ENCODE measurements at regions not wholly inside any gene's neighbourhood (a gene's known extent, or its start where the extent isn't known, plus 50 kb on each side); places are given as distances from the start of the nearest gene placed in this dataset.

DNA sequence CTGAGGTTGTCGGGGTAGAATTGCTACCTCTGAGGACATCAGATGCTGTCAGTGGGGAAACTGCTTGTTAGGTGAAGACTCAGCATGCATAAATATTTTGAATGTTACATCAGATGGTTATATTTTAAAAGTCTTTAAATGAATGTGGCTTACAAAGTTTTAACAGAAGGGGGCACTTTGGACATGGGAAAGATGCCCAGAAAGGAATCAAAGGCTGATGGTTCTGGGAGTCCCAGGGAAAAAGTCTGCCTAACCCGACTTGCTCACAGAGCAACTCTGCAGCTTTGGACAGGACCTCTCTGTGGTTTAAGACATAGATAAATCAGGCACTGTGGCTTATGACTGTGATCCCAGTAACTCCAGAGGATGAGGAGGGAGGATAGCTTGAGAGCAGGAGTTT, 474.9 kb downstream of the ATP23 start:
- no peaks in the 10 kb centered on the region for H3K36me3 ChIP-seq (ENCODE audit: control insufficient read depth in 4 of 4, insufficient read depth in 3 of 4, low read depth in 1 of 4, low read length in 3 of 4)
- H3K4me1 ChIP-seq (ENCODE audit: control insufficient read depth in 4 of 4, insufficient read depth in 4 of 4, low read length in 3 of 4): no peaks in the 10 kb centered on the region
- H3K4me3 ChIP-seq (ENCODE audit: low read depth in 1 of 3, low read length in 3 of 3): no peak overlapping the region
- no peak for DNase-seq (ENCODE audit: low spot score)
- H3K9me3 ChIP-seq (ENCODE audit: control insufficient read depth in 4 of 4, low read length in 3 of 4): no peaks in the 10 kb centered on the region
- no peaks in the 10 kb centered on the region for H3K27me3 ChIP-seq (ENCODE audit: control insufficient read depth in 4 of 4, insufficient read depth in 4 of 4, low read length in 3 of 4)
- H3K27ac ChIP-seq (ENCODE audit: low read depth in 1 of 2, low read length in 2 of 2): no peak overlapping the region
- H3K9ac ChIP-seq (ENCODE audit: low read depth in 1 of 2, low read length in 2 of 2): no peak overlapping the region
- 56% methylated on average over 2 of the region's 2 CpGs for WGBS
- peak in 1 of 2 donors; percentile 6 for TF ChIP-seq RAD21 (IDR thresholded peaks at IDR 0.05)
- no peak for TF ChIP-seq FOXA1 (IDR thresholded peaks at IDR 0.05)

DNA sequence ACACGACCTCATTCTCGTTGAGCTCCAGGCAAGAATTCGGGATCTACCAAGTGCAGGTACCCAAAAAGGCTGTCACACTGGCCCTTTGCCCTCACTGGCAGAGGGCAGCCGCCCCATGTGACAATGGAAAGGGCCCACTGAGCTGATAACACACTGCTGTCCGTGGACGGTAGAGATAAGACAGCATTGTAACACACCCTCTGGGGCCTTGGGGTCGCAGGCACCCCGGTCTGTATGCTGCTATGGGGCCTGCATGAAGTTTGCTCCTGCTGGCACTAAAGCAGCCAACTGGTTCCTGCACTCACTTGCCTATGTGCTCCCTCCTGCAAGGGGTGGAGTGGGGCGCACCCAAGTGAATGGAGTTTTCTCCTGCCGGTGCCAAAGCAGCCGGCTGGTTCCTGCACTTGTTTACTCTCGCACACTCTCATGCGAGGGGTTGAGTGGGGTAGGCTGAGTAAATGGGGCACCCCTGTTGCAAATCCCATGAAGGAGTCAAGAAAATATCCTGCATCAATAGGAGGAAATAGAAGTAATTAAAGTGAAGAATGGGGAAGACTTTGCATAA, 477.9 kb downstream of the ATP23 start:
- peak; percentile 36 for DNase-seq (ENCODE audit: low spot score)
- TF ChIP-seq JUND (IDR thresholded peaks at IDR 0.05) (no peak), EGR1 (IDR thresholded peaks at IDR 0.05; ENCODE audit: low read depth in 2 of 2) (no peak), NR2F2 (IDR thresholded peaks at IDR 0.05) (no peak), TAF1 (conservative IDR thresholded peaks at IDR 0.05) (no peak), FOXA1 (IDR thresholded peaks at IDR 0.05) (no peak), HNF4A (conservative IDR thresholded peaks at IDR 0.05) (no peak), RAD21 (IDR thresholded peaks at IDR 0.05) (no peak), HNF4G (IDR thresholded peaks at IDR 0.05) (no peak), YY1 (IDR thresholded peaks at IDR 0.05) (no peak), SP1 (IDR thresholded peaks at IDR 0.05) (no peak), RXRA (IDR thresholded peaks at IDR 0.05) (no peak), GABPA (IDR thresholded peaks at IDR 0.05 in 1 of 2, conservative IDR thresholded peaks at IDR 0.05 in 1 of 2) (no peak), FOXA2 (IDR thresholded peaks at IDR 0.05) (no peak)
- TF ChIP-seq, protein P1, sequence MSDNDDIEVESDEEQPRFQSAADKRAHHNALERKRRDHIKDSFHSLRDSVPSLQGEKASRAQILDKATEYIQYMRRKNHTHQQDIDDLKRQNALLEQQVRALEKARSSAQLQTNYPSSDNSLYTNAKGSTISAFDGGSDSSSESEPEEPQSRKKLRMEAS (IDR thresholded peaks at IDR 0.05): no peak
- TF ChIP-seq, protein P2, sequence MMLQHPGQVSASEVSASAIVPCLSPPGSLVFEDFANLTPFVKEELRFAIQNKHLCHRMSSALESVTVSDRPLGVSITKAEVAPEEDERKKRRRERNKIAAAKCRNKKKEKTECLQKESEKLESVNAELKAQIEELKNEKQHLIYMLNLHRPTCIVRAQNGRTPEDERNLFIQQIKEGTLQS (IDR thresholded peaks at IDR 0.05): no peak
- TF ChIP-seq, protein P3, sequence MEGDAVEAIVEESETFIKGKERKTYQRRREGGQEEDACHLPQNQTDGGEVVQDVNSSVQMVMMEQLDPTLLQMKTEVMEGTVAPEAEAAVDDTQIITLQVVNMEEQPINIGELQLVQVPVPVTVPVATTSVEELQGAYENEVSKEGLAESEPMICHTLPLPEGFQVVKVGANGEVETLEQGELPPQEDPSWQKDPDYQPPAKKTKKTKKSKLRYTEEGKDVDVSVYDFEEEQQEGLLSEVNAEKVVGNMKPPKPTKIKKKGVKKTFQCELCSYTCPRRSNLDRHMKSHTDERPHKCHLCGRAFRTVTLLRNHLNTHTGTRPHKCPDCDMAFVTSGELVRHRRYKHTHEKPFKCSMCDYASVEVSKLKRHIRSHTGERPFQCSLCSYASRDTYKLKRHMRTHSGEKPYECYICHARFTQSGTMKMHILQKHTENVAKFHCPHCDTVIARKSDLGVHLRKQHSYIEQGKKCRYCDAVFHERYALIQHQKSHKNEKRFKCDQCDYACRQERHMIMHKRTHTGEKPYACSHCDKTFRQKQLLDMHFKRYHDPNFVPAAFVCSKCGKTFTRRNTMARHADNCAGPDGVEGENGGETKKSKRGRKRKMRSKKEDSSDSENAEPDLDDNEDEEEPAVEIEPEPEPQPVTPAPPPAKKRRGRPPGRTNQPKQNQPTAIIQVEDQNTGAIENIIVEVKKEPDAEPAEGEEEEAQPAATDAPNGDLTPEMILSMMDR (IDR thresholded peaks at IDR 0.05; ENCODE audit: low read depth, low read length, missing input control): no peak
- TF ChIP-seq, protein P4, sequence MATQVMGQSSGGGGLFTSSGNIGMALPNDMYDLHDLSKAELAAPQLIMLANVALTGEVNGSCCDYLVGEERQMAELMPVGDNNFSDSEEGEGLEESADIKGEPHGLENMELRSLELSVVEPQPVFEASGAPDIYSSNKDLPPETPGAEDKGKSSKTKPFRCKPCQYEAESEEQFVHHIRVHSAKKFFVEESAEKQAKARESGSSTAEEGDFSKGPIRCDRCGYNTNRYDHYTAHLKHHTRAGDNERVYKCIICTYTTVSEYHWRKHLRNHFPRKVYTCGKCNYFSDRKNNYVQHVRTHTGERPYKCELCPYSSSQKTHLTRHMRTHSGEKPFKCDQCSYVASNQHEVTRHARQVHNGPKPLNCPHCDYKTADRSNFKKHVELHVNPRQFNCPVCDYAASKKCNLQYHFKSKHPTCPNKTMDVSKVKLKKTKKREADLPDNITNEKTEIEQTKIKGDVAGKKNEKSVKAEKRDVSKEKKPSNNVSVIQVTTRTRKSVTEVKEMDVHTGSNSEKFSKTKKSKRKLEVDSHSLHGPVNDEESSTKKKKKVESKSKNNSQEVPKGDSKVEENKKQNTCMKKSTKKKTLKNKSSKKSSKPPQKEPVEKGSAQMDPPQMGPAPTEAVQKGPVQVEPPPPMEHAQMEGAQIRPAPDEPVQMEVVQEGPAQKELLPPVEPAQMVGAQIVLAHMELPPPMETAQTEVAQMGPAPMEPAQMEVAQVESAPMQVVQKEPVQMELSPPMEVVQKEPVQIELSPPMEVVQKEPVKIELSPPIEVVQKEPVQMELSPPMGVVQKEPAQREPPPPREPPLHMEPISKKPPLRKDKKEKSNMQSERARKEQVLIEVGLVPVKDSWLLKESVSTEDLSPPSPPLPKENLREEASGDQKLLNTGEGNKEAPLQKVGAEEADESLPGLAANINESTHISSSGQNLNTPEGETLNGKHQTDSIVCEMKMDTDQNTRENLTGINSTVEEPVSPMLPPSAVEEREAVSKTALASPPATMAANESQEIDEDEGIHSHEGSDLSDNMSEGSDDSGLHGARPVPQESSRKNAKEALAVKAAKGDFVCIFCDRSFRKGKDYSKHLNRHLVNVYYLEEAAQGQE (IDR thresholded peaks at IDR 0.05): no peak
- TF ChIP-seq, protein P5, sequence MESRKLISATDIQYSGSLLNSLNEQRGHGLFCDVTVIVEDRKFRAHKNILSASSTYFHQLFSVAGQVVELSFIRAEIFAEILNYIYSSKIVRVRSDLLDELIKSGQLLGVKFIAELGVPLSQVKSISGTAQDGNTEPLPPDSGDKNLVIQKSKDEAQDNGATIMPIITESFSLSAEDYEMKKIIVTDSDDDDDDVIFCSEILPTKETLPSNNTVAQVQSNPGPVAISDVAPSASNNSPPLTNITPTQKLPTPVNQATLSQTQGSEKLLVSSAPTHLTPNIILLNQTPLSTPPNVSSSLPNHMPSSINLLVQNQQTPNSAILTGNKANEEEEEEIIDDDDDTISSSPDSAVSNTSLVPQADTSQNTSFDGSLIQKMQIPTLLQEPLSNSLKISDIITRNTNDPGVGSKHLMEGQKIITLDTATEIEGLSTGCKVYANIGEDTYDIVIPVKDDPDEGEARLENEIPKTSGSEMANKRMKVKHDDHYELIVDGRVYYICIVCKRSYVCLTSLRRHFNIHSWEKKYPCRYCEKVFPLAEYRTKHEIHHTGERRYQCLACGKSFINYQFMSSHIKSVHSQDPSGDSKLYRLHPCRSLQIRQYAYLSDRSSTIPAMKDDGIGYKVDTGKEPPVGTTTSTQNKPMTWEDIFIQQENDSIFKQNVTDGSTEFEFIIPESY (IDR thresholded peaks at IDR 0.05): no peak
- 65% methylated on average over 13 of the region's 13 CpGs for WGBS

More for the DNA sequence above, 477.9 kb downstream of the ATP23 start:
- no peak overlapping the region for H3K27ac ChIP-seq (ENCODE audit: low read depth in 1 of 2, low read length in 2 of 2)
- no peak overlapping the region for H3K4me3 ChIP-seq (ENCODE audit: low read depth in 1 of 3, low read length in 3 of 3)
- H3K9ac ChIP-seq (ENCODE audit: low read depth in 1 of 2, low read length in 2 of 2): no peak overlapping the region
- H3K36me3 ChIP-seq (ENCODE audit: control insufficient read depth in 4 of 4, insufficient read depth in 3 of 4, low read depth in 1 of 4, low read length in 3 of 4): no peaks in the 10 kb centered on the region
- H3K9me3 ChIP-seq (ENCODE audit: control insufficient read depth in 4 of 4, low read length in 3 of 4): peaks cover 0 to 3% (median under 1%) of the 10 kb centered on the region in 4 donors
- no peaks in the 10 kb centered on the region for H3K4me1 ChIP-seq (ENCODE audit: control insufficient read depth in 4 of 4, insufficient read depth in 4 of 4, low read length in 3 of 4)
- peaks cover 0 to 6% (median 0%) of the 10 kb centered on the region in 4 donors for H3K27me3 ChIP-seq (ENCODE audit: control insufficient read depth in 4 of 4, insufficient read depth in 4 of 4, low read length in 3 of 4)

Data from liver (tissue), 8 donors.